ENCODE measurements at regions not wholly inside any gene's neighbourhood (a gene's known extent, or its start where the extent isn't known, plus 50 kb on each side); places are given as distances from the start of the nearest gene placed in this dataset.

DNA sequence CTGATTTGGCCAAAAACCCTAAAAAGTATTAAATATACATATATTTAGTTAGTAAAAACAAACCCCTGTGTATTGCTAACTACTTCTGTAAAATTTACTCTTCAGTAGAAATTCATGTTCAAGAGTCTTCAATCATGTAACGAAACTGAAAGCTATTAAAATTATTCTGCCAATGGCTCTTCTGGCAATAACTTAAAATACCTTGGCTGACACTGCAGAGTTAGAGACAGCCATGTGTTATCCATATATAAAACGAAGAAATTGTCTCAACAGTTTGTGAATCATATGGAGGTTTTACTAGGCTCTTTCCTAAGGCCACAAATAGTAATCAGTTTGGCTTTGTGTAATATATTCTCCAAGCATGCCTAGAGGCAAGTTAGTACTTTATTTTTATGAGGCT, 357.2 kb downstream of the COL11A1 start:
- Histone ChIP-seq H3K36me3 (no peaks in the 10 kb centered on the region), H3K27ac (no peak overlapping the region), H3K9me3 (ENCODE audit: low read depth) (no peaks in the 10 kb centered on the region), H3K4me3 (no peak overlapping the region), H3K4me1 (ENCODE audit: low read depth) (no peaks in the 10 kb centered on the region), H3K27me3 (no peaks in the 10 kb centered on the region)
- DNase-seq (ENCODE audit: low read depth in 1 of 2, low spot score in 1 of 2) = no peak
- TF ChIP-seq, protein P1, sequence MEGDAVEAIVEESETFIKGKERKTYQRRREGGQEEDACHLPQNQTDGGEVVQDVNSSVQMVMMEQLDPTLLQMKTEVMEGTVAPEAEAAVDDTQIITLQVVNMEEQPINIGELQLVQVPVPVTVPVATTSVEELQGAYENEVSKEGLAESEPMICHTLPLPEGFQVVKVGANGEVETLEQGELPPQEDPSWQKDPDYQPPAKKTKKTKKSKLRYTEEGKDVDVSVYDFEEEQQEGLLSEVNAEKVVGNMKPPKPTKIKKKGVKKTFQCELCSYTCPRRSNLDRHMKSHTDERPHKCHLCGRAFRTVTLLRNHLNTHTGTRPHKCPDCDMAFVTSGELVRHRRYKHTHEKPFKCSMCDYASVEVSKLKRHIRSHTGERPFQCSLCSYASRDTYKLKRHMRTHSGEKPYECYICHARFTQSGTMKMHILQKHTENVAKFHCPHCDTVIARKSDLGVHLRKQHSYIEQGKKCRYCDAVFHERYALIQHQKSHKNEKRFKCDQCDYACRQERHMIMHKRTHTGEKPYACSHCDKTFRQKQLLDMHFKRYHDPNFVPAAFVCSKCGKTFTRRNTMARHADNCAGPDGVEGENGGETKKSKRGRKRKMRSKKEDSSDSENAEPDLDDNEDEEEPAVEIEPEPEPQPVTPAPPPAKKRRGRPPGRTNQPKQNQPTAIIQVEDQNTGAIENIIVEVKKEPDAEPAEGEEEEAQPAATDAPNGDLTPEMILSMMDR (IDR thresholded peaks at IDR 0.05; ENCODE audit: low read depth, low read length) = no peak

DNA sequence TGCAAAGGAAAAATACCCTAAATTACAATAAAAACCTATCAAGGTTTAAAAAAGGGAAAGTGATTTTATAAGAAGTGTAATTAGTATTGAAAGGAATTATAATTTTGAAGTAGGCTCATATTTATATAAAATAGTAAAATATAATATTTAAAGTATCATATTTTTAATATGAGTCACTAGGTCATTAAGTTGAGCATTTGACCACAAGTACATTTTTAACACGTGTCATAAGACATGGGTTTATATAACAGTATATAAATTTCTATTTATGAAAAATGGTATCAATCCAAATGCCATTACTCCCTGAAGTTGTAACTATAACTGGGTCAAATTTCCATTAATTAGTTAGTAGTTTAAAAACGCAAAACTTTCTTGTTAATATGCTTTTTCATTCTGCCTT, 365.9 kb downstream of the COL11A1 start:
- Histone ChIP-seq H3K36me3 (no peaks in the 10 kb centered on the region), H3K4me1 (ENCODE audit: low read depth) (no peaks in the 10 kb centered on the region), H3K27me3 (no peaks in the 10 kb centered on the region), H3K9me3 (ENCODE audit: low read depth) (no peaks in the 10 kb centered on the region), H3K4me3 (no peak overlapping the region), H3K27ac (no peak overlapping the region)
- no peak for DNase-seq (ENCODE audit: low read depth in 1 of 2, low spot score in 1 of 2)
- TF ChIP-seq, protein P1 (IDR thresholded peaks at IDR 0.05; ENCODE audit: low read depth, low read length) = no peak

DNA sequence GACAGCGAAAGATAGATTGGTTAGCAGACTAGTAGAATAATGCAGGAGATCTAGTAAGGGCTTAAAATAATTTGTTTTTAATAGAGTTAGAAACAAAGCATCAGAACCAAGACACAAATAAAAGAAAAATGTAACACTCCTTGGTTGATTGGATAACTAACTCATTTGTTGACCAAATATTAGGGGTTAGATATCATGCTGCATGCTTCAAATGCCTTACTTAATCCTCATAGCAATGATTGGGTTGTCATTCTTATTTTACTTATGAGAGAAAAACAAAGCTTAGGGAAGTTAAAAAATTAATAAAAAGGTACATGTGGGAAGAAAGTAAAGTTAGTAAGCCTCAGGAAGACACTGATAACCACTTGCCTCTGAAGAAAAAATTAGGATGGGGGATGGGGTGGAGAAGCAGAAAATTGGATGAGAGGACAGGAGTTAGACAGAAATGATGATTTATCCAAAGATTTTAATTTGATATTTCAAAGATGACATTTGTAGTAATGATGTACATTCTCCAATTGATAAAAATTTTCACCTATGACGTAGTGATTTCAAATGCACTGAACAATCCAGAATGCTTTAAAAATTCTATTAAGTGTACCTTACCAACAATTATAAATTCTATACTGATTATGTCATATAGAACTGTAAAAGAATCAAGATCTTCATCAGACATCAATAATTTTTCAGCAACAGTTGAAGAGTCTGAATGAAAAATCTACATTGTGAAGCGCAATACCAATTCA, 374.7 kb downstream of the COL11A1 start:
- Histone ChIP-seq H3K4me1 (ENCODE audit: low read depth) (no peaks in the 10 kb centered on the region), H3K4me3 (no peak overlapping the region), H3K36me3 (no peaks in the 10 kb centered on the region), H3K27me3 (no peaks in the 10 kb centered on the region), H3K27ac (no peak overlapping the region), H3K9me3 (ENCODE audit: low read depth) (no peaks in the 10 kb centered on the region)
- no peak for DNase-seq (ENCODE audit: low read depth in 1 of 2, low spot score in 1 of 2)
- TF ChIP-seq, protein P1 (IDR thresholded peaks at IDR 0.05; ENCODE audit: low read depth, low read length) = no peak

DNA sequence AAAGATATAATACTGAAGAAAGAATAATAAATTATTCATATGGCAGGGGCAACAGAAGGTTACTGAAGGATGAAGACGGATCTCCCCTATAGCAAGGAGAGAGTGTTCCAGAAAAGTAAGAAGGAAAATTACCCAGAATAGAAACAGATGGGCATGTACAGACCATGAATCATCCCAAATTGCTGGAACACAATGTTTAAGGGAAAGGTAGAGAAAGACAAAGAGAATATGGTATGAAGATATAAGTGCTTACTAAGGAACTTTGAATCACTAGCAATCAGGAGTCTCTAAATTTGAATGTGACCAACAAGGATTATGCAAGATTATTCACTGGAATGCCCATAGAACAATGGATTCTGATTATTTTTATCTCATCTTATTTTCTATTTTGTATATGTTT, 375.4 kb downstream of the COL11A1 start:
- TF ChIP-seq, protein P1 (IDR thresholded peaks at IDR 0.05; ENCODE audit: low read depth, low read length) = no peak
- DNase-seq (ENCODE audit: low read depth in 1 of 2, low spot score in 1 of 2) = peak in 1 of 2 donors; percentile 3
- no peaks in the 10 kb centered on the region for H3K4me1 ChIP-seq (ENCODE audit: low read depth)
- no peaks in the 10 kb centered on the region for H3K36me3 ChIP-seq
- H3K27ac ChIP-seq = no peak overlapping the region
- no peaks in the 10 kb centered on the region for H3K9me3 ChIP-seq (ENCODE audit: low read depth)
- no peaks in the 10 kb centered on the region for H3K27me3 ChIP-seq
- no peak overlapping the region for H3K4me3 ChIP-seq

DNA sequence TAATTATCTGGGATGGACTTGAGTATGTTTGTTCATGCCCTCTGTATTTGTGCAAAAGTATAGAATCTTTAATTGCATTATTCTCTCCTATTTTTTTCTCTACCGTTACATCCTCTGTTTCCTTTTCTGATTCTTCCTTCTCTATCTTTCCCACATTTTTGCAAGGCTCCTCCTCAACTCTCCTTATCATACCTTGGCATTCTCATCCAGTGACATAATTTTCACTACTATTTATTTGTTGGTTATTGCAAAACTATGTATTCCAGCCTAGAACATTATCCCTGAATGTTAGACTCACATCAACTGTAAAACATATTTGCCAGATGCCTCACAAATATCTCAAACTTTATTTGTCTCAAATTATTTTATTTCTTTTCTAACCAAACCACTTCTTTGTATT, 381.9 kb downstream of the COL11A1 start:
- Histone ChIP-seq H3K27me3 (no peaks in the 10 kb centered on the region), H3K4me1 (ENCODE audit: low read depth) (no peaks in the 10 kb centered on the region), H3K4me3 (no peak overlapping the region), H3K9me3 (ENCODE audit: low read depth) (no peaks in the 10 kb centered on the region), H3K36me3 (no peaks in the 10 kb centered on the region), H3K27ac (no peak overlapping the region)
- DNase-seq (ENCODE audit: low read depth in 1 of 2, low spot score in 1 of 2) = no peak
- TF ChIP-seq, protein P1 (IDR thresholded peaks at IDR 0.05; ENCODE audit: low read depth, low read length) = no peak

All from cardiac muscle cell (in vitro differentiated cells and primary cell).